ENCODE measurements at regions not wholly inside any gene's neighbourhood (a gene's known extent, or its start where the extent isn't known, plus 50 kb on each side); places are given as distances from the start of the nearest gene placed in this dataset.

DNA sequence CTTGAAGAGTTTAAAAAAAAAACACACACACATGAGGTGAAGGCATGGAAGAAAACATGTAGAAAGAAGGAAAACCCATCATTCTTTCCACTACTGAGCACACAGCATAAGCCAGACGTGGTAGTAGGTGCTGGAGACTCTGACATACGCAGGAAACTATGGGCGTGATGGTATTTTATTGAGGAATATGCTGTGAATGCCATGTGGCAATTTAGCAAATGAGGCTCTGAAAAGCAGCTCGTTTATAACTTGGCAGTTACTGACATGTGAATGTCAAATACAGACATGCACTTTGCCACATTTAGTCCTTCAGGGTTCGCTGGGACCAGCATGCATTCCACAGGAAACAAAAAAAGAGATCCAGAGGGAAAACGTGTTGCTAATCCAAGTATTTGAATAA, 74.3 kb upstream of the IFNAR2 start:
- DNase-seq (ENCODE audit: low spot score), result no peak

DNA sequence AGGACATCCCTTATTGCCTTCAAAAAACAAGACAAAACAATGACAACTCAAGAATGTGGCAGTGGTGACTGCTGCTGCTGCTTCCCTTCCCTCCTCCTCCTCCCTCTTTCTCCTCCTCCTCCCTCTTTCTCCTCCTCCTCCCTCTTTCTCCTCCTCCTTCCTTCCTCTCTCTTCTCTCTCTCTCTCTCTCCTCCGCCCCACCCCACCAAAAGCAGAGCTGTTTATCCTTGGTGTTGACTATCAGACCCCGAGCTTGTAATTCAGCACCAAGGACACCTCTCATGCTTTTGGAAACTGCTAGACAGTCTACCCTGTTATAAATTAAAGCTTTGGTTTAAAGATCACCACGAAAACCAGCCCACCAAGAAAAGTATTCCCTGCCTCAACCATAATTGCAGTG, 72.4 kb upstream of the IFNAR2 start:
- no peak for DNase-seq (ENCODE audit: low spot score)

- no peak for DNase-seq (ENCODE audit: low spot score)
Observed at GRCh38 chr21:33158654-33159053, 71.1 kb upstream of the IFNAR2 start.

DNA sequence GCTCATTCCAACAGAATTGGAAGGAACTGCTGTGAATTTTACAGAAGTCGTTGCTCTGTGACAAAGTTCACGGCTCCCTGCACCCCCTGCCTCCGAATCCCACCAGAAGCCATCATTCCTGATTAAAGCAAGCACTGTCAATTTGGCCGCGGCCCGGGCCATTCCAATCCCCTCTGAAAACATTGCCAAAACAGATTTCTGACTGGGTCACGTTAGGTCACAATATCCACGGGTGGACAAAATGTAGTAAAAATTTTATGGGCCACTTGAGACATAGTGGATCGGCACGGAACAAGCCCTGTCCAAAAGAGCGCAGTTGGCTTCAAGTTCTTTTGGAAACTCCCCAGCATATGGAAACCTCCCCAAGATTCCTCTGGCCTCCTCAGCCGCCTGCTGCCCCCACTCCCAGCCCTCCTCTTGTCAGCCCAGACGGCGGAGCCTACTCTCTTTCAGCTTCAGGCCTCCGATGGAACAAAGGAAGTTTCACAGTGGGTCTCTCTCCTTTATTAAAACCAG, 67.2 kb upstream of the IFNAR2 start:
- DNase-seq (ENCODE audit: low spot score), result no peak

- DNase-seq (ENCODE audit: low spot score), result no peak
Observed at GRCh38 chr21:33168886-33169285, 60.9 kb upstream of the IFNAR2 start.

DNA sequence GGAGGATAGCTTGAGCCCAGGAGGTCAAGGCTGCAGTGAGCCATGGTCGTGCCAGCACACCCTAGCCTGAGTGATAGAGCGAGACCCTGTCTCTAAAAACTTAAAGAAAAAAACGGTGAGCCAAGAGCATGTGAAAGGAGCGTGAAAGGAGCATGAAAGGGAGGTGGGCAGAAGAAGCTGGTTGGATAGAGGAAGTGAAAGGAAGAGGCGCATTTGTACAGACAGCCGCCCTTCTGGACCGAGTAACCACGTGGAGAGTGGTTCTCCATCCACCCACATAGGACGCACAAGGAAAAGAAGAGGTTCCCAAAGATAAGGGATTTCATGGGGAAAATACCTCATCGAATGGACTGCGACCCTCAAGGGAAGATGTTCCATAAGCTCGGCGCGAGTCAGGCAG, 60.4 kb upstream of the IFNAR2 start:
- DNase-seq (ENCODE audit: low spot score), result no peak

DNA sequence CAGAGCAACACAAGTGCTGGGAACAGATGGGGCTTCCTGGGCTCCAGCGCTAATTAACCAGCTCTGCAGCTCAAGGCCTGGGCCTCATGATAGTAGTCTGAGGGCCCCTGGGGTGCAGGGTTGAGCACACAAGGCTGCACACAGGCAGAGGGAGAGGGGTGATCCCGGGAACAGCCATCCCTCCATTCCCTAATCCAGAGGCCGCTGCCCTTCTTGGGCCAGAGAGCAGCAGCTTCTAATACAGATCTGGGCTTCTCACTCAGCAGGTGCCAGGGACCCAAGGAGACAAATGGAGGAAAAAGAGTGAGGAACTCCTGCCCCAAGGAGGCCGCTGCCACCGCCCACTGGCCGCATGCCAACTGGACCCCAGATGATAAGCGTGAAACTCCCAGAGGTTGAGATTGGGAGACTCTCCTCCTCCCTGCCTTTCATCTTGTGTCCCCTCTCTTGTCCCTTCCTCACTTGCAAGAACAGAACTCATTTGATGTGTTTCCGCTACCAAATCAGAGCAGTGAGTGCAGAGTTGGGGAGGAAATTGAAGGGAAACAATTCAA, 58.0 kb upstream of the IFNAR2 start:
- no peak for DNase-seq (ENCODE audit: low spot score)

DNA sequence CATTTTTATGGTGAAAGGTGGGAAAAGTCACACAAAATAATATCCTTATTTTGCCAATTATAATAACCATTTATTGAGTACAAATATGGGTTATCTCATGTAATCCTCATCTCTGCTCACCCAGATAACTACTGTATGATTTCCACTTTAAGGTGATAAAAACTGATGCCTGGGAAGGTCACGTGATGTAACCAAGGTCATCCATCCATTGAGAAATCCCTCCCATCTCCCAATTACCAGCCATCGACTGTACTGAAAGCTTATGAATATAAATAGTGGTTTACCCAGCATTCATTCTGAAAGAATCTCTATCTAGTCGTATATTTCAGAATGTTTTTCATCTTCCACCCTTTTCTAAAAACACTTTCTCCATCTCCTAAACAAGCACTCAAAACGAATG, 55.0 kb upstream of the IFNAR2 start:
- no peak for DNase-seq (ENCODE audit: low spot score)

Measured in hepatic stellate cell (primary cell).